ENCODE measurements at regions not wholly inside any gene's neighbourhood (a gene's known extent, or its start where the extent isn't known, plus 50 kb on each side); places are given as distances from the start of the nearest gene placed in this dataset.

DNA sequence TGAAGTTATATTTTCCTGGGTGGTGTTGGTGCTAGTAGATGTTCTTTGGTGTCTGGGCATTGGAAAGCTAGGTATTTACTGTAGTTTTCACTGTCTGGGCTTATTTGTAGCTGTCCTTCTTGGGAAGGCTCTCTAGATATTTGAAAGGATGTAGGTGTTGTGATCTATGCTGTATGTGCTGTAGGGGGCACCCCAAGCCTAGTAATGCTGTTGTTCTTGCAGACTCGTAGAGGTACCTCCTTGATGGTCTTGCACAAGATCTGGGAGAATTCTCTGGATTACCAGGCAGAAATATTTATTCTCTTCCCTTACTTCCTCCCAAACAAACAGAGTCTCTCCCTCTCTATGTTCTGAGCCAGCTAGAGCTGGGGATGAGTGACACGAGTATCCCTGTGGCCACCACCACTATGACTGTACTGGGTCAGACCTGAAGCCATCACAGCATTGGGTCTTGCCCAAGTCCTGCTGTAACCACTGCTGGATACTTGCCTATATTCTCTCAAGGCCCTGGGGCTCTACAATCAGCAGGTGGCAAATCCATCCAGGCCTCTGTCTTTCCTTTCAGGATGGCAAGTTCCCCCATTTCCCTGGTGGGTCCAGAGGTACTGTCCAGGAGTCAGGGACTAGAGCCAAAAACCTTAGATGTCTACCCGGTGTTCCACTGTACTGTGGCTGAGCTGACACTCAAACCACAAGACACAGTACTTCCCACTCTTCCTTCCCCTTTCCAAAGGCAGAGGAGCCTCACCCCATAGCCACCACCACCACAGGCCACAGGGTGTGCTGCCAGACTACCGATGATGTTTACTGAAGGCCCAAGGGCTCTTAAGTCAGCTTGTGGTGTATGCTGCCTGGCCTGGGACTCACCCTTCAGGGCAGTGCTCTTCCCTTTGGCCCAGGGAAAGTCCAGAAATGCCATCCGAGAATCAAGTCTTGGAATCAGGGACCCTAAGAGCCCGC is 195.2 kb upstream of the DPPA4 start:
- peak; percentile 39 for DNase-seq (ENCODE audit: low spot score)

DNA sequence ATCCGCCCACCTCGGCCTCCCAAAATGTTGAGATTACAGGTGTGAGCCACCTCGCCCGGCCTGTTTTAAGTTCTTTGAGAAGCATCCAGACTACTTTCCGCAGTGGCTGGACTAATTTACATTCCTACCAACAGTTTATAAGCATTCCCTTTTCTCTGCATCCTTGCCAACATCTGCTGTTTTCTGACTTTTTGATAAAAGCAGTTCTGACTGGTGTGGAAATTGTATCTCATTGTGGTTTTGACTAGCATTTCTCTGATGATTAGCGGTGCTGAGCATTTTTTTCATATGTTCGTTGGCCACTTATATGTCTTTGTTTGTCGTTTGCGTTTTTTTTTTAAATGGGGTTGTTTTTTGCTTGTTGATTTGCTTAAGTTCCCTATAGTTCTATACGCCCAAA is 208.4 kb upstream of the DPPA4 start:
- DNase-seq (ENCODE audit: low spot score), result no peak

DNA sequence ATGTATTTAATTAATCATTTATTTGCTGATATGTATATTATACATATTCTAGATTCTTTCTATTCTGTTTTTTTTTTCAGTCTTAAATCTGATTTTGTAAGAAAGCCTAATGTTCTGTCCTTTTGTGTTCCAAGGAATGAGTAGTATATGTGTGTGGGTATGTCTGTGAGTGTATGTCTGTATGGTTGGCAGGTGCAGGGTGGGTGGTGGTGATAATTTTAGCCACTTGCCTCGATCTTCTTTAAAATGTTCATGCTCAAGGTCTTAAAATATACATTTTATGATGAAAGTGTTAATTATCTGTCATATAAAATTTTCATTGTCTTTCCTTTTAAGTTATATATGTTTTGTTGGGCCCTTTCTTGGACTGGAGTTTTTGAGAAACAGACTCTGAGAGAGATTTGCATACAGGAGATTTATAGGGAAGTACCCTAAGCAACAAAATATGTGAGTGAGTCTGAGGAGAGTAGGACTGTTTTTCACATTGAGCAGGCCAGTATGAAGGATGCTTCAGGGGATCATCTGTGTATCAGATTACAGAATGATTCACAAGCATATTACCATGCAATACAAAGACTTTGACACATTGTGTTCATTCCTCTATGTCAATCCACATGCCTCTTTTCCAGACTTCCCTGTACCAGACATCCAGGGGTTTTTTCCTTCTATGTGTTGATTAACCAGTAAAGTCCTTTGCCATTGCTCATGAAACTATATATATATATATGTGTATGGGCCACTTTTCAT is 211.0 kb upstream of the DPPA4 start:
- DNase-seq (ENCODE audit: low spot score), result no peak

- DNase-seq (ENCODE audit: low spot score), result no peak
Measured at GRCh38 chr3:109553591-109554371, 216.4 kb upstream of the DPPA4 start.

- no peak for DNase-seq (ENCODE audit: low spot score)
Measured at GRCh38 chr3:109559389-109559788, 222.0 kb upstream of the DPPA4 start.

DNA sequence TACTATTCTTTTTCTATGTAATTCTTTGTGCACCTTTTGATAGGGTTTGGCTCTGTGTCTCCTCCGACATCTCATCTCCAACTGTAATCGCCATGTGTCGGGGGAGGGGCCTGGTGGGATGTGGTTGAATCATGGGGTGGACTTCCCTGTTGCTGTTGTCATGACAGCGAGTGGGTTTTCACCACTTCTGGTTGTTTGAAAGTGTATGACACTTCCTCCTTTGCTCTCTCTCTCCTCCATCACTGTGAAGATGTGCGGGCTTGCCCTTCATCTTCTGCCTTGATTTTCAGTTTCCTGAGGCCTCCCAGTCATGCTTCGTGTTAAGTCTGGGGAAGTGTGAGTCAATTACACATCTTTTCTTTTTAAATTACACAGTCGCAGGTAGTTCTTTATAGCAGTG is 225.8 kb upstream of the DPPA4 start:
- peak; percentile 40 for DNase-seq (ENCODE audit: low spot score)

GRCh38 chr3:109569135-109569846 is 231.9 kb upstream of the DPPA4 start:
- DNase-seq (ENCODE audit: low spot score), result no peak

DNA sequence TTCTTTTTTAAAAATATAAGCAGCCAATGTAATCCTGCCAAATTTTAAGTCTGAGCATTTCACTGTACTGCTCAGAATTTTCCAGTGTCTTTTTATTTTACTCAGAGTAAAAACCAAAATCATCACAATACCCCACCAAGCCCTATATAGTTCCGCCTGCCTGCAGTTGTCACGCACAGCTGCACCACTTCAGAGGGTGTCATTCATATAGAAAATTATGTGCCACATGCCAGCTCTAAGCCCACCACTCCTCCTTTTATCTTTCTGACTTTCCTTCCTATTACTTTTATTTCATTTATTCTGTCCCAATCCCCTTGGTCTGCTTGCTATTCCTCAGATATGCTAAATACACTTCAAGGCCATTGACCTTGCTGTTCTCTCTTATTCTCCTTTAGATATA is 233.1 kb upstream of the DPPA4 start:
- DNase-seq (ENCODE audit: low spot score), result no peak

- DNase-seq (ENCODE audit: low spot score), result no peak
Measured at GRCh38 chr3:109572301-109572700, 235.0 kb upstream of the DPPA4 start.

DNA sequence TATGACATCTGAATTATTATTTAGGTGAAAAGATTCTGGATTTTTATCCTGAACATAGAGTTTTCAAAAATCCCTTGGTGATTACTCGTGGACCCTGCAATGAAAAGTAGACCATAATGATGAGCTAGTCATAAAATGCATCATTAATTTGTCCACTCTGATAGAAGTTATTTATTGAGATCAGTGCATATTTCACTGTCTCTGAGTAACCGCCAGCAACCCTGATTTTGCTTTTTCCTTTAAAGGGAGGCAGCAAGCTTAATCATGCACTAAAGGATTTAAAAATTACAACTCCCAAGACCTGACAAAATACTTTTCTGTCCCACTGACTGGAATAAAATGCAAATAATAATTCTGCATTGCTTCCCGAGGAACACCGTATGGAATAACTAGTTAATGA is 259.6 kb upstream of the DPPA4 start:
- DNase-seq (ENCODE audit: low spot score), result no peak

DNA sequence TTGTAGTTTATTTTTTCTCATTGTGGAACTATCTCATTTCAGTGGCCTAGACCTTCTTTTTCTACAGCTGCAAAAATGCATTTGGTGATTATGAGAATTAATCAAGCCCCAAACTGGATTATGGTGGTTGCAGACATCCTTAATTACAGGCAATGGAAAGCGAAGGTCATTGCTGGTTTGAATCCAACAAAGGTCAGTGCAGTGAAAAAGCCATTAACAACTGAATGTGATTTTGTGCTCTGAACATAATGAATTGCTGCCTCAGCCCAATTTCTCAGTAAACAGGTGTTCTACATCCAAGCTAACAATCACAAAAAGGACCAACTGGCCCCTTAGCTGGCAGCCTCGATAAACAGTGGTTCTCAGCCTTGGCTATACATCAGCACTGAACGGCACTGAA is 260.1 kb upstream of the DPPA4 start:
- no peak for DNase-seq (ENCODE audit: low spot score)

GRCh38 chr3:109607897-109608296 is 270.6 kb upstream of the DPPA4 start:
- DNase-seq (ENCODE audit: low spot score), result no peak

GRCh38 chr3:109608574-109608973 is 271.2 kb upstream of the DPPA4 start:
- no peak for DNase-seq (ENCODE audit: low spot score)

DNA sequence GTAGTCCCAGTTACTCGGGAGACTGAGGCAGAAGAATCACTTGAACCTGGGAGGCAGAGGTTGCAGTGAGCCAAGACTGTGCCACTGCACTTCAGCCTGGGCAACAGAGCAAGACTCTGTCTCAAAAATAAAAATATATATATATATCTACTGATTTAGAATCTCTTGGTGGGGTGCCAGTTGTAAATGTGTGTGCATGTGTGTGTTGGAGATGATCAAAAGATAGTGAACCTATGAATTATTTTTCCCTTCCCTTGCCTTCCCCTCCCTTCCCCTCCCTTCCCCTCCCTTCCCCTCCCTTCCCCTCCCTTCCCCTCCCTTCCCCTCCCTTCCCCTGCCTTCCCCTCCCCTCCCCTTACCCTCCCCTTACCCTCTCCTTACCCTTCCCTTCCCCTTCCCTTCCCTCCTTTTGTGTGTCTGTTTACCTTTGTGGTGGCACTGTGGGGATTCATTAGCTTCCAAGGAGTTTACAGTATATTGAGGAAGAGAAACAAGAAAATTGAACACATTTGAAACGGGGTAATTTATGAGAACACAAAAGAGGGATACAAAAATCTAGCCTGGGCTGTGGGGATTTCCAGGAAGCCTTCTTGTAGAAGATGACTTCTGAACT is 281.5 kb upstream of the DPPA4 start:
- DNase-seq (ENCODE audit: low spot score), result no peak

DNA sequence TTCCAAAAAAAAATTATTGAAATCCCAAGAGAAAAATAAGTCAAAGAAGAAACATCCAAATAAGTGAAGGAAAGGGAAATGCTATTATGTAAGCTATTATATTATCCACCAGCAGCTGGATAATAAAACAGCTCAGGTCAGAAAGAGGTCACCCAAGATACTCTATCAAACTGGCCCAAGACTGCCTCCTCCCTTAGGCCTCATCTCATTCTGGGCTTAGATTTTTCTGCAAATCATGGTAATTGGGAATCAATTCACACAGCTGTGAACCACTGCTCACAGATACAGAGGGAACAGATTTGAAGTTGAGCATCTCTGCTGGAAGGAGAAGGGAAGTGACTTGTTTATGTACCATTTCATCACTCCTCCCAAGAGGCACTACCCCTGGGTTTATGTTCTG is 294.6 kb upstream of the DPPA4 start:
- DNase-seq (ENCODE audit: low spot score), result no peak

GRCh38 chr3:109640146-109640652 is 302.9 kb upstream of the DPPA4 start:
- DNase-seq (ENCODE audit: low spot score), result no peak

GRCh38 chr3:109642025-109642424 is 304.7 kb upstream of the DPPA4 start:
- DNase-seq (ENCODE audit: low spot score), result no peak

GRCh38 chr3:109643590-109643989 is 306.2 kb upstream of the DPPA4 start:
- no peak for DNase-seq (ENCODE audit: low spot score)

GRCh38 chr3:109644332-109644731 is 307.0 kb upstream of the DPPA4 start:
- DNase-seq (ENCODE audit: low spot score), result no peak

GRCh38 chr3:109644746-109645145 is 307.4 kb upstream of the DPPA4 start:
- DNase-seq (ENCODE audit: low spot score), result no peak

DNA sequence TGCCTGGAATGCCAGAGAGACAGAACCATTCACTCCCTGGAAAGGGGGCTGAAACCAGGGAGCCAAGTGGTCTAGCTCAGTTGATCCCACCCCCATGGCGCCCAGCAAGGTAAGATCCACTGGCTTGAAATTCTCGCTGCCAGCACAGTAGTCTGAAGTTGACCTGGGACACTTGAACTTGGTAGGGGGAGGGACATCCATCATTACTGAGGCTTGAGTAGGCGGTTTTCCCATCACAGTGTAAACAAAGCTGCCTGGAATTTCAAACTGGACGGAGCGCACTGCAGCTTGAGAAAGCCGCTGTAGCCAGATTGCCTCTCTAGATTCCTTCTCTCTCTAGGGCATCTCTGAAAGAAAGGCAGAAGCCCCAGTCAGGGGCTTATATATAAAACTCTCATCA is 310.7 kb upstream of the DPPA4 start:
- no peak for DNase-seq (ENCODE audit: low spot score)
